ENCODE measurements at regions not wholly inside any gene's neighbourhood (a gene's known extent, or its start where the extent isn't known, plus 50 kb on each side); places are given as distances from the start of the nearest gene placed in this dataset.
"Not testable (repeated sequence)": the region's sequence is repeated elsewhere in the genome, so short reads cannot be mapped to it uniquely, and the experiment has no call there.

DNA sequence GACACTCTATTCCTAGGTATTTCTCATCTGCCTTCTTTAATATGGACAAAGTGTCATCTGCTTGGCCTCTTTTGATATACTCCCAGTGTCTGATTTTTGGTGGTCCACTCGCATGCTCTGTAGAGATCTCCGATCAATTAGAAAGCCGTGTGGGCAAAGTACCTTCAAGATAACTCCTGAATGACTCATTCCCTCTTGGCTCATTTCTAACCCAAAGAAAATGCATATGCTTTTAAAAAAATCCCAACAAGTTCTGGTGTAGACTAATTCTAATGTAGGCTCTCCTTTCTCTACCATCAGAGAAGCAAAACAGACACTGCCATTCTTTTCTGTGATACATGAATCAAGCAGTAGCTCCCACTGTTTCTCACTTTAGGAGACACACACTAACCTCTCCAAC, 714.9 kb upstream of the ADGRL3 start:
- no peak overlapping the region for H3K27ac ChIP-seq
- 65 to 79% methylated on average over 3 of the region's 3 CpGs for WGBS, 2 donors
- TF ChIP-seq, protein P1, sequence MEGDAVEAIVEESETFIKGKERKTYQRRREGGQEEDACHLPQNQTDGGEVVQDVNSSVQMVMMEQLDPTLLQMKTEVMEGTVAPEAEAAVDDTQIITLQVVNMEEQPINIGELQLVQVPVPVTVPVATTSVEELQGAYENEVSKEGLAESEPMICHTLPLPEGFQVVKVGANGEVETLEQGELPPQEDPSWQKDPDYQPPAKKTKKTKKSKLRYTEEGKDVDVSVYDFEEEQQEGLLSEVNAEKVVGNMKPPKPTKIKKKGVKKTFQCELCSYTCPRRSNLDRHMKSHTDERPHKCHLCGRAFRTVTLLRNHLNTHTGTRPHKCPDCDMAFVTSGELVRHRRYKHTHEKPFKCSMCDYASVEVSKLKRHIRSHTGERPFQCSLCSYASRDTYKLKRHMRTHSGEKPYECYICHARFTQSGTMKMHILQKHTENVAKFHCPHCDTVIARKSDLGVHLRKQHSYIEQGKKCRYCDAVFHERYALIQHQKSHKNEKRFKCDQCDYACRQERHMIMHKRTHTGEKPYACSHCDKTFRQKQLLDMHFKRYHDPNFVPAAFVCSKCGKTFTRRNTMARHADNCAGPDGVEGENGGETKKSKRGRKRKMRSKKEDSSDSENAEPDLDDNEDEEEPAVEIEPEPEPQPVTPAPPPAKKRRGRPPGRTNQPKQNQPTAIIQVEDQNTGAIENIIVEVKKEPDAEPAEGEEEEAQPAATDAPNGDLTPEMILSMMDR (IDR thresholded peaks at IDR 0.05) = no peak
- TF ChIP-seq EP300 (IDR thresholded peaks at IDR 0.05) (no peak), POLR2A (IDR thresholded peaks at IDR 0.05) (no peak)

DNA sequence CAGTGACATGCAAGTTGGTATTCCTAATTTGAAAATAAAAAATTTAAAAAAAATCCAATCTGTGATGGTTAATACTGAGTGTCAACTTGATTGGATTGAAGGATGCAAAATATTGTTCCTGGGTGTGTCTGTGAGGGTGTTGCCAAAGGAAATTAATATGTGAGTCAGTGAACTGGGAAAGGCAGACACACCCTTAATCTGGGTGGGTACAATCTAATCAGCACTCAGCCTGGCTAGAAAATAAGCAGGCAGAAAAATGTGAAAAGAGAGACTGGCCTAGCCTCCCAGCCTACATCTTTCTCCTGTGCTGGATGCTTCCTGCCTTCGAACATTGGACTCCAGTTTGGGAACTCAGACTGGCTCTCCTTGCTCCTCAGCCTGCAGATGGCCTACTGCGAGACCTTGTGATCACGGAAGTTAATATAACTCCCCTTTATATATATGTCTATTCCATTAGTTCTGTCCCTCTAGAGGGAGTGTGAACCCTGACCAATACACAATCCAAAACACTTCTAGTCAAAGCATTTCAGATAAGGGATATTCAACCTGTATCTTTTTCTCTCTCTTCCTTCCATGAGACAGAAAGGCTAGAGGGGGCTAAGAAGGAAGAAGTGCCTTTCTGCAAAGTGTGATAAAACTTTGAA, 712.9 kb upstream of the ADGRL3 start:
- H3K4me3 ChIP-seq; H3K36me3 ChIP-seq; DNase-seq (ENCODE audit: low spot score in 2 of 2); H3K27me3 ChIP-seq; H3K9me3 ChIP-seq; H3K4me1 ChIP-seq; H3K27ac ChIP-seq: not testable (repeated sequence)
- 59 to 84% methylated on average over 3 of the region's 3 CpGs for WGBS, 2 donors

More for the DNA sequence above, 714.9 kb upstream of the ADGRL3 start:
- Histone ChIP-seq H3K4me1 (no peaks in the 10 kb centered on the region), H3K4me3 (no peak overlapping the region), H3K27me3 (no peaks in the 10 kb centered on the region), H3K9me3 (no peaks in the 10 kb centered on the region), H3K36me3 (no peaks in the 10 kb centered on the region)
- no peak for DNase-seq (ENCODE audit: low spot score in 2 of 2)

DNA sequence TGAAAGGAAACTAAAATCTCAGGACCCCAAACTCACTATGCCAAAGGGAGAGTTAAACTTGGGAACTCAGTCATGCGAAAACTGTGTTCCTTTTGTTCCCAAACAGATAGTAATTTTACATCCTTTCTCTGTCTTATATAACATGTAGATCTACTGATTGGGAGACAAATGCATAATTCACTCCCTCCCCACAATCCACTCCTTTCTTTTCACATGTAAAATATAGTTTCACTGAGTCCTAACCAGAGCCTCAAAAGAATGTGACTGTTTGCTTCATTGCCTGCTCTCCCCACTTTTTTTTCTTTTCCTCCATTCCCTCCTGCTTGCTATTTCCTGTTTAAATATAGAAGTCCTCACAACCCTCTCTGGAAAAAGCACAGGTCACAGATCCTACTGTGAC, 699.3 kb upstream of the ADGRL3 start:
- no peak overlapping the region for H3K4me3 ChIP-seq
- no peaks in the 10 kb centered on the region for H3K27me3 ChIP-seq
- no peaks in the 10 kb centered on the region for H3K4me1 ChIP-seq
- no peaks in the 10 kb centered on the region for H3K36me3 ChIP-seq
- H3K27ac ChIP-seq = no peak overlapping the region
- DNase-seq (ENCODE audit: low spot score in 2 of 2) = no peak
- TF ChIP-seq EP300 (IDR thresholded peaks at IDR 0.05) (no peak), POLR2A (IDR thresholded peaks at IDR 0.05) (no peak)
- TF ChIP-seq, protein P1 (IDR thresholded peaks at IDR 0.05) = no peak
- 42 to 61% methylated on average over 1 of the region's 1 CpG for WGBS, 2 donors
- H3K9me3 ChIP-seq = no peaks in the 10 kb centered on the region

DNA sequence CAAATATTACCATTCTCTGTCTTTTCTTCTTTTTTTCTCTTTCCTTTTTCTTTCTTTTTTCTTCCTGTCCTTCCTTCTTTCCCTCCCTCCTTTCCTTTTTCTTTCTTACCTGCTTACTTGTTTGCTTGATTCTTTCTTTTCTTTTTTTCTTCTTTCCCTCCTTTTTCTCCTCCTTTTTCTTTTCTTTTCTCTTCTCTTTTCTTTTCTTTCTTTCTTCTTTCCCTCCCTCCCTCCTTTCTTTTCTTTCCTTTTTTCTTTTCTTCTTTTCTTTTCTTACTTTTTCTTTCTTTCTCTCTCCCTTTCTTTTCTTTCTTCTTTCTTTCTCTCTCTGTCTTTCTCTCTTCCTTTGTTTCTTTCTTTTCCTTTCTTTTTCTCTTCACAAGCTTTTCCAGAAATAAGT, 697.4 kb upstream of the ADGRL3 start:
- Histone ChIP-seq H3K9me3 (no peaks in the 10 kb centered on the region), H3K27me3 (no peaks in the 10 kb centered on the region), H3K27ac (no peak overlapping the region), H3K36me3 (no peaks in the 10 kb centered on the region), H3K4me3 (no peak overlapping the region), H3K4me1 (no peaks in the 10 kb centered on the region)
- no peak for DNase-seq (ENCODE audit: low spot score in 2 of 2)
- TF ChIP-seq EP300 (IDR thresholded peaks at IDR 0.05) (no peak), POLR2A (IDR thresholded peaks at IDR 0.05) (no peak)
- TF ChIP-seq, protein P1 (IDR thresholded peaks at IDR 0.05) = no peak

DNA sequence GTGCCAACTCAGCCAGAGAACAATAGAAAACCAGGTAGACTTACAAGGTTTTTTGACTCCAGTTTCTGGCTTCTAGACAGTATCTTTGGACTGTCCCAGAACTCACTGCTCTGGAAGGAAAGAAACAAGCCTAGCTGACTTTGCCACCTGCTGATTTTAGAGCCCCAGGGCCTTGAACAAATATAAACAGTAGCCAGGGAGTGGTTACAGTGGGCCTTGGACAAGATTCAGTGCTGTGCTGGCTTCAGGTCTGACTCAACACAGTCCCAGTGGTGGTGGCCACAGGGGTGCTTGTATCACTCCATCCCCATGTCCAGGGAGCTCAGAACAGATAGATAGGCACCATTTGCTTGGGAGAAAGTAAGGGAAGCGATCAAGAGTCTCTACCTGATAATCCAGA, 694.1 kb upstream of the ADGRL3 start:
- no peak for DNase-seq (ENCODE audit: low spot score in 2 of 2)
- TF ChIP-seq, protein P1 (IDR thresholded peaks at IDR 0.05) = no peak
- TF ChIP-seq POLR2A (IDR thresholded peaks at IDR 0.05) (no peak), EP300 (IDR thresholded peaks at IDR 0.05) (no peak)
- H3K4me3 ChIP-seq = no peak overlapping the region

DNA sequence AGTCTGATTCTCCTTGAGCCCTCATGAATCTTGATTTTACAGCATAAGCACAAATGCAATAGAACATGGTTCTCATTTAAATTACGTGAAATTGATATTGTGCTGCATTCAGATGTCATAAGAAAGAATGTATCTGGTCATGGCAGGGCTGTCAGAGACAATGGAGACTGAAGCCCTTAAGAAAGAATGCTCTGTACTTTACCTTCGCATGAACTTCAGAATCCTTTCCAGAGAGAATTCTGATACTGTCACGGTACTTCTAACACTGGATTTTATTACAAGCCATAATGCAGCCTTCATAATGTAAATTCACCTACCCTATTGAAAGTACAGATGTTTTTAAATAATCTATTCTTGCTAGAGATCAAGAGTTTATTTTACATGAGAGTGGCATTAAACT, 677.9 kb upstream of the ADGRL3 start:
- DNase-seq (ENCODE audit: low spot score in 2 of 2) = no peak
- Histone ChIP-seq H3K9me3 (no peaks in the 10 kb centered on the region), H3K4me3 (no peak overlapping the region), H3K4me1 (no peaks in the 10 kb centered on the region), H3K36me3 (no peaks in the 10 kb centered on the region), H3K27me3 (no peaks in the 10 kb centered on the region), H3K27ac (no peak overlapping the region)
- TF ChIP-seq POLR2A (IDR thresholded peaks at IDR 0.05) = no peak
- no peak for TF ChIP-seq EP300 (IDR thresholded peaks at IDR 0.05)
- TF ChIP-seq, protein P1 (IDR thresholded peaks at IDR 0.05) = no peak
- 46 to 51% methylated on average over 3 of the region's 3 CpGs for WGBS, 2 donors

More for the DNA sequence above, 694.1 kb upstream of the ADGRL3 start:
- Histone ChIP-seq H3K9me3 (peaks cover 0 to 5% (median 0%) of the 10 kb centered on the region in 4 donors), H3K4me1 (no peaks in the 10 kb centered on the region), H3K36me3 (no peaks in the 10 kb centered on the region), H3K27me3 (no peaks in the 10 kb centered on the region), H3K27ac (no peak overlapping the region)
- 82 to 88% methylated on average over 1 of the region's 1 CpG for WGBS, 2 donors

Data from tibial nerve (tissue), 4 donors.